BLaER1 (cell line): ENCODE measurements at regions not wholly inside any gene's neighbourhood (a gene's known extent, or its start where the extent isn't known, plus 50 kb on each side); places are given as distances from the start of the nearest gene placed in this dataset.

ENCODE experiments used
- H3K27ac ChIP-seq: shearing (Covaris generic); formaldehyde crosslinking; 2 replicates; pipeline ENCODE4 v1.8.1; 2022
- H3K27me3 ChIP-seq: shearing (Covaris generic); formaldehyde crosslinking; 2 replicates; pipeline ENCODE4 v1.8.1; 2022
- H3K36me3 ChIP-seq: shearing (Covaris generic); formaldehyde crosslinking; 2 replicates; pipeline ENCODE4 v1.8.1; 2022
- H3K4me1 ChIP-seq: shearing (Covaris generic); formaldehyde crosslinking; 2 replicates; pipeline ENCODE4 v1.8.1; 2022
- H3K4me2 ChIP-seq: shearing (Covaris generic); formaldehyde crosslinking; 2 replicates; pipeline ENCODE4 v1.8.1; 2022
- H3K4me3 ChIP-seq: shearing (Covaris generic); formaldehyde crosslinking; 2 replicates; pipeline ENCODE4 v1.8.1; 2022
- H3K9ac ChIP-seq: shearing (Covaris generic); formaldehyde crosslinking; 2 replicates; pipeline ENCODE4 v1.8.1; 2022
- H3K9me3 ChIP-seq: shearing (Covaris generic); formaldehyde crosslinking; 2 replicates; pipeline ENCODE4 v1.8.1; 2022
- H4K20me1 ChIP-seq: shearing (Covaris generic); formaldehyde crosslinking; 2 replicates; pipeline ENCODE4 v1.8.1; 2022
- Cebpa-rat ChIP-seq: shearing (Covaris generic); IDR thresholded peaks from 2 replicates; pipeline ENCODE4 v1.8.1; 2022

DNA sequence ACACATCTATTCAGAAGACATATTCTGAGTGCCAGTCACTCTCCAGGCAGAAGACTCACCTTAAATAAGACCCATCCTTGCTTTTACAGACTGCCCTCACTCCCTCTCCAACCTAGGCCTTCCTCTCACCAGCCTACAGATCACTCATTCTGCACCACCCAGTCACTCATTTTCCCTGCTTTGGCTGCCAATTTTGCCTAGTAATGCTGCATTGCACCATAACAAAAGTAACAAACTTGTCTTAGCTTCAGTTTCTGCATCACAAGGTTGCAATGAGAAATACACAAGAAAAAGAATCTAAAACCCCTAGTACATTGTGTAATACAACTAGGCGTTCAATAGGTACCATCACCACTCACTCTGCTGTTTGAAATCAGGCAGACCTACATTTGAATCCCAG is 292.4 kb downstream of the PLPP3 start:
- Histone ChIP-seq H3K4me1 (no peaks in the 10 kb centered on the region), H3K27me3 (no peaks in the 10 kb centered on the region), H4K20me1 (no peaks in the 10 kb centered on the region), H3K9ac (no peak overlapping the region), H3K36me3 (no peaks in the 10 kb centered on the region), H3K4me3 (no peak overlapping the region), H3K4me2 (no peak overlapping the region), H3K27ac (no peak overlapping the region), H3K9me3 (no peaks in the 10 kb centered on the region)
- TF ChIP-seq Cebpa-rat, result no peak

DNA sequence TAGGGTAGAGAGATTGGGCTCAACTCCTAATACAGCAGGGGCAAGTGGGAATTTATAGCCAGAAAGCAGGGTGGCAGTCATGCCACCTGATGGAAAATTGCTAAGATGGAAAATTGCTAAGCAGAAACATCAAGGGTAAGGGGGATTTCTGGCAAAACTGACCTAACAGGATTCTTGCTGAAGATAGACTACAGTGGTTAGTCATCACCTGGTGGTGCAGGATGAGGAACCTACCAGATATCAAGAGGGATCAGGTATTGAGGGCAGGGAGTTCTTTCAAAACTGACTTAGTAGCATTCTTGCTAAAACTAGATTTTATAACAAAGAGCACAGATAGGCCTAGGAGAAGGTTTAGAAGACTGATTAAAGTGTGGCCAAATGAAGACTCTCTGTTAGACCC is 292.9 kb downstream of the PLPP3 start:
- H3K4me3 ChIP-seq, result no peak overlapping the region
- H3K9ac ChIP-seq, result no peak overlapping the region
- H4K20me1 ChIP-seq, result no peaks in the 10 kb centered on the region
- no peak overlapping the region for H3K27ac ChIP-seq
- TF ChIP-seq Cebpa-rat, result no peak
- H3K4me1 ChIP-seq, result no peaks in the 10 kb centered on the region
- H3K27me3 ChIP-seq, result no peaks in the 10 kb centered on the region
- H3K9me3 ChIP-seq, result no peaks in the 10 kb centered on the region
- H3K4me2 ChIP-seq, result no peak overlapping the region
- H3K36me3 ChIP-seq, result no peaks in the 10 kb centered on the region

DNA sequence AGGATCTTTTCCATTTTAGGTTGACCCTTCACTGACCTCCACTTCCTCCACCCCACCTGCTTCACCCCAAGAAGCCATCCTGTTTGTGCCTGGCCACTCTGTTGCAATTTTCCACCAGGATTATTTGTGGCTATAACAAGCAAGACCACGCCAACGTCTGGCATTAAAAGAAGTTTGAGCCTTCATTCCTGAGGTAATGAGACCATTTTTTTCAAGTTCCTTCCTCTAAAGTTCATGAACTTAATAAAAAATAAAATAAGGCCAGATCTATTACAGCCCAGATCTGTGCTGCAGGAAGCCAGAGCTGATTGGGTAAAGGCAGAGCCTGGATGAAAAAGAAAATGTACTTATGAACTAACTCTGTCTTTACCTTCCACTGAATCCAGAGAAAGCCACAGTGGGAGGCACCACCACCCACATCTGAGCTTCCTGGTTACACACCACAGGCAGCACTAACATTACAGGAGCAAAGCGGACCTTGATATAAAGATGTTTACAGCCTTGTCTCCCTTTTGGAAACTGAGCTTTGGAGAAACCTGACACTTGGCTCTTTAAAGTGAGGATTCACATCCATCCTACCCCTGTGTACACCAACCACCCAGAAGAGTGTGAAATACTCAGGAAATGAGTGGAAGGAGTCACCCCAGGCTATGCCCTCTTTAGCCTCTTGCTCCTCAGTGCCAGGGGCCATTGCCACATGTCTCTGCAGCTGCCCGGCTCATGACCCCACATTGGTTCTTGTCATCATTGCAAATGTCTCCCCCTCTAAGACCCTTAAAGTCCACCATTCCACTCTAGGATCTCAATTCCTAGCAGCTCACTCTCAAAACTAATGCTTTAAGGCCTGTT is 293.6 kb downstream of the PLPP3 start:
- no peaks in the 10 kb centered on the region for H3K4me1 ChIP-seq
- no peak for TF ChIP-seq Cebpa-rat
- no peak overlapping the region for H3K4me3 ChIP-seq
- H3K27me3 ChIP-seq, result no peaks in the 10 kb centered on the region
- no peak overlapping the region for H3K4me2 ChIP-seq
- no peak overlapping the region for H3K27ac ChIP-seq
- no peaks in the 10 kb centered on the region for H4K20me1 ChIP-seq
- H3K9ac ChIP-seq, result no peak overlapping the region
- H3K36me3 ChIP-seq, result no peaks in the 10 kb centered on the region
- no peaks in the 10 kb centered on the region for H3K9me3 ChIP-seq

- Histone ChIP-seq H4K20me1 (no peaks in the 10 kb centered on the region), H3K9me3 (no peaks in the 10 kb centered on the region), H3K4me2 (no peak overlapping the region), H3K27me3 (no peaks in the 10 kb centered on the region), H3K4me1 (no peaks in the 10 kb centered on the region), H3K36me3 (no peaks in the 10 kb centered on the region), H3K4me3 (no peak overlapping the region), H3K9ac (no peak overlapping the region), H3K27ac (no peak overlapping the region)
- TF ChIP-seq Cebpa-rat, result no peak
These were observed 294.4 kb downstream of the PLPP3 start for GRCh38 chr1:56284928-56285327.

DNA sequence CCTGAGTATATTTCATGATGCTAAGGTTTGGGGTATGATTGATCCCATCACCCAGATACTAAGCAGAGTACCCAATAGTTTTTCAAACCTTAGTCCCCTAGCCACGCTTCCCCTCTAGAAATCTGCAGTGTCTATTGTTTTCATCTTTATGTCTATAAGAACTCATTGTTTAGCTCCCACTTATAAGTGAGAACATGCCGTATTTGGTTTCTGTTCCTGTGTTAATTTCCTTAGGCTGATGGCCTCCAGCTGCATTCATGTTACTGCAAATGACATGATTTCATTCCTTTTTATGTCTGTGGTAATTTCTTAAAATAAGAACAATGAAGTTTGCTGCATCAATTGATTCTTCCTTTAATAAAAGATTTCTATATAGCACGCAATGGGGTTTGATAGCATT is 301.3 kb downstream of the PLPP3 start:
- Histone ChIP-seq H3K27ac (no peak overlapping the region), H3K36me3 (no peaks in the 10 kb centered on the region), H3K9ac (no peak overlapping the region), H3K9me3 (no peaks in the 10 kb centered on the region), H3K4me3 (no peak overlapping the region), H4K20me1 (no peaks in the 10 kb centered on the region), H3K27me3 (no peaks in the 10 kb centered on the region), H3K4me2 (no peak overlapping the region), H3K4me1 (no peaks in the 10 kb centered on the region)
- no peak for TF ChIP-seq Cebpa-rat

GRCh38 chr1:56268519-56269140 is 310.7 kb downstream of the PLPP3 start:
- no peak overlapping the region for H3K27ac ChIP-seq
- no peaks in the 10 kb centered on the region for H3K9me3 ChIP-seq
- H3K9ac ChIP-seq, result no peak overlapping the region
- no peaks in the 10 kb centered on the region for H3K4me1 ChIP-seq
- no peaks in the 10 kb centered on the region for H3K36me3 ChIP-seq
- H3K4me3 ChIP-seq, result no peak overlapping the region
- no peaks in the 10 kb centered on the region for H4K20me1 ChIP-seq
- no peak overlapping the region for H3K4me2 ChIP-seq
- TF ChIP-seq Cebpa-rat, result no peak
- no peaks in the 10 kb centered on the region for H3K27me3 ChIP-seq

- no peaks in the 10 kb centered on the region for H4K20me1 ChIP-seq
- no peaks in the 10 kb centered on the region for H3K4me1 ChIP-seq
- no peak for TF ChIP-seq Cebpa-rat
- no peaks in the 10 kb centered on the region for H3K9me3 ChIP-seq
- no peak overlapping the region for H3K27ac ChIP-seq
- no peaks in the 10 kb centered on the region for H3K27me3 ChIP-seq
- H3K4me3 ChIP-seq, result no peak overlapping the region
- no peak overlapping the region for H3K9ac ChIP-seq
- H3K36me3 ChIP-seq, result no peaks in the 10 kb centered on the region
- no peak overlapping the region for H3K4me2 ChIP-seq
These were observed 311.8 kb downstream of the PLPP3 start for GRCh38 chr1:56267611-56268010.

GRCh38 chr1:56266359-56266758 is 313.0 kb downstream of the PLPP3 start:
- H3K4me3 ChIP-seq, result no peak overlapping the region
- TF ChIP-seq Cebpa-rat, result no peak
- H3K4me1 ChIP-seq, result no peaks in the 10 kb centered on the region
- no peaks in the 10 kb centered on the region for H3K36me3 ChIP-seq
- H3K4me2 ChIP-seq, result no peak overlapping the region
- H3K9ac ChIP-seq, result no peak overlapping the region
- H3K27ac ChIP-seq, result no peak overlapping the region
- no peaks in the 10 kb centered on the region for H4K20me1 ChIP-seq
- H3K27me3 ChIP-seq, result no peaks in the 10 kb centered on the region
- H3K9me3 ChIP-seq, result no peaks in the 10 kb centered on the region

- no peak overlapping the region for H3K9ac ChIP-seq
- no peak overlapping the region for H3K4me2 ChIP-seq
- H3K4me1 ChIP-seq, result no peaks in the 10 kb centered on the region
- H3K36me3 ChIP-seq, result no peaks in the 10 kb centered on the region
- H3K27ac ChIP-seq, result no peak overlapping the region
- H3K4me3 ChIP-seq, result no peak overlapping the region
- H3K9me3 ChIP-seq, result no peaks in the 10 kb centered on the region; the same call in 1 of the 2 replicates
- no peaks in the 10 kb centered on the region for H4K20me1 ChIP-seq
- no peak for TF ChIP-seq Cebpa-rat
- no peaks in the 10 kb centered on the region for H3K27me3 ChIP-seq
These were observed 314.1 kb downstream of the PLPP3 start for GRCh38 chr1:56265216-56265615.

GRCh38 chr1:56263908-56264307 is 315.5 kb downstream of the PLPP3 start:
- TF ChIP-seq Cebpa-rat, result no peak
- H3K27ac ChIP-seq, result no peak overlapping the region
- H4K20me1 ChIP-seq, result no peaks in the 10 kb centered on the region
- H3K4me3 ChIP-seq, result no peak overlapping the region
- H3K9ac ChIP-seq, result no peak overlapping the region
- H3K4me1 ChIP-seq, result no peaks in the 10 kb centered on the region
- no peaks in the 10 kb centered on the region; the same call in 1 of the 2 replicates for H3K9me3 ChIP-seq
- no peaks in the 10 kb centered on the region for H3K27me3 ChIP-seq
- H3K4me2 ChIP-seq, result no peak overlapping the region
- no peaks in the 10 kb centered on the region for H3K36me3 ChIP-seq
